ENCODE measurements at regions not wholly inside any gene's neighbourhood (a gene's known extent, or its start where the extent isn't known, plus 50 kb on each side); places are given as distances from the start of the nearest gene placed in this dataset.
"Not testable (repeated sequence)": the region's sequence is repeated elsewhere in the genome, so short reads cannot be mapped to it uniquely, and the experiment has no call there.

GRCh38 chr10:22467393-22467792 is 122.1 kb downstream of the SPAG6 start:
- not testable (repeated sequence) for H3K27ac Mint-ChIP-seq; H3K36me3 Mint-ChIP-seq (ENCODE audit: low read depth); H3K4me3 Mint-ChIP-seq; H3K9me3 Mint-ChIP-seq; DNase-seq (ENCODE audit: low spot score); H3K4me1 Mint-ChIP-seq (ENCODE audit: low read depth)
- peaks cover 24% of the 10 kb centered on the region for H3K27me3 Mint-ChIP-seq (ENCODE audit: low read depth)

- H3K4me3 Mint-ChIP-seq, result no peak overlapping the region
- H3K27me3 Mint-ChIP-seq (ENCODE audit: low read depth), result peaks cover 36% of the 10 kb centered on the region
Observed at GRCh38 chr10:22468570-22469320, 123.4 kb downstream of the SPAG6 start.

GRCh38 chr10:22473044-22473443 is 127.7 kb downstream of the SPAG6 start:
- Mint-ChIP-seq H3K36me3 (ENCODE audit: low read depth) (peaks cover 2% of the 10 kb centered on the region), H3K4me3 (no peak overlapping the region), H3K4me1 (ENCODE audit: low read depth) (peaks cover 6% of the 10 kb centered on the region), H3K9me3 (no peaks in the 10 kb centered on the region), H3K27ac (no peak overlapping the region), H3K27me3 (ENCODE audit: low read depth) (peaks cover 67% of the 10 kb centered on the region)
- no peak for DNase-seq (ENCODE audit: low spot score)

More at GRCh38 chr10:22468570-22469320, 123.4 kb downstream of the SPAG6 start:
- Mint-ChIP-seq H3K27ac (no peak overlapping the region), H3K4me1 (ENCODE audit: low read depth) (peaks cover 2% of the 10 kb centered on the region), H3K36me3 (ENCODE audit: low read depth) (no peaks in the 10 kb centered on the region), H3K9me3 (no peaks in the 10 kb centered on the region)
- DNase-seq (ENCODE audit: low spot score), result no peak

- H3K4me1 Mint-ChIP-seq (ENCODE audit: low read depth), result peaks cover 6% of the 10 kb centered on the region
- H3K27ac Mint-ChIP-seq, result no peak overlapping the region
- DNase-seq (ENCODE audit: low spot score), result no peak
- H3K4me3 Mint-ChIP-seq, result no peak overlapping the region
- H3K27me3 Mint-ChIP-seq (ENCODE audit: low read depth), result peaks cover 71% of the 10 kb centered on the region
- H3K36me3 Mint-ChIP-seq (ENCODE audit: low read depth), result peaks cover 2% of the 10 kb centered on the region
- no peaks in the 10 kb centered on the region for H3K9me3 Mint-ChIP-seq
Observed at GRCh38 chr10:22473459-22473858, 128.2 kb downstream of the SPAG6 start.

GRCh38 chr10:22475651-22476600 is 130.6 kb downstream of the SPAG6 start:
- no peaks in the 10 kb centered on the region for H3K9me3 Mint-ChIP-seq
- H3K27me3 Mint-ChIP-seq (ENCODE audit: low read depth), result peaks cover 63% of the 10 kb centered on the region
- H3K36me3 Mint-ChIP-seq (ENCODE audit: low read depth), result peaks cover 2% of the 10 kb centered on the region
- peaks cover 12% of the 10 kb centered on the region for H3K4me1 Mint-ChIP-seq (ENCODE audit: low read depth)
- peak; percentile 47 for DNase-seq (ENCODE audit: low spot score)
- peak overlapping the region; percentile 85 for H3K4me3 Mint-ChIP-seq
- peak overlapping the region; percentile 61 for H3K27ac Mint-ChIP-seq

GRCh38 chr10:22476601-22477321 is 131.5 kb downstream of the SPAG6 start:
- Mint-ChIP-seq H3K27me3 (ENCODE audit: low read depth) (peaks cover 62% of the 10 kb centered on the region), H3K9me3 (no peaks in the 10 kb centered on the region), H3K4me3 (peak overlapping the region; percentile 51), H3K27ac (no peak overlapping the region), H3K36me3 (ENCODE audit: low read depth) (peaks cover 2% of the 10 kb centered on the region), H3K4me1 (ENCODE audit: low read depth) (peaks cover 14% of the 10 kb centered on the region)
- DNase-seq (ENCODE audit: low spot score), result no peak

- DNase-seq (ENCODE audit: low spot score), result no peak
- H3K4me3 Mint-ChIP-seq, result no peak overlapping the region
- H3K27ac Mint-ChIP-seq, result no peak overlapping the region
- H3K9me3 Mint-ChIP-seq, result no peaks in the 10 kb centered on the region
- peaks cover 19% of the 10 kb centered on the region for H3K4me1 Mint-ChIP-seq (ENCODE audit: low read depth)
- peaks cover 54% of the 10 kb centered on the region for H3K27me3 Mint-ChIP-seq (ENCODE audit: low read depth)
- H3K36me3 Mint-ChIP-seq (ENCODE audit: low read depth), result peaks cover 2% of the 10 kb centered on the region
Observed at GRCh38 chr10:22477334-22478287, 132.3 kb downstream of the SPAG6 start.

- DNase-seq (ENCODE audit: low spot score), result no peak
- no peaks in the 10 kb centered on the region for H3K9me3 Mint-ChIP-seq
- no peak overlapping the region for H3K27ac Mint-ChIP-seq
- no peak overlapping the region for H3K4me3 Mint-ChIP-seq
- peaks cover 44% of the 10 kb centered on the region for H3K27me3 Mint-ChIP-seq (ENCODE audit: low read depth)
- peaks cover 23% of the 10 kb centered on the region for H3K4me1 Mint-ChIP-seq (ENCODE audit: low read depth)
- peaks cover 2% of the 10 kb centered on the region for H3K36me3 Mint-ChIP-seq (ENCODE audit: low read depth)
Observed at GRCh38 chr10:22478555-22479334, 133.4 kb downstream of the SPAG6 start.

- Mint-ChIP-seq H3K4me3 (no peak overlapping the region), H3K27me3 (ENCODE audit: low read depth) (peaks cover 38% of the 10 kb centered on the region)
- no peak for DNase-seq (ENCODE audit: low spot score)
Observed at GRCh38 chr10:22479419-22479818, 134.1 kb downstream of the SPAG6 start.

GRCh38 chr10:22481106-22481505 is 135.8 kb downstream of the SPAG6 start:
- H3K27me3 Mint-ChIP-seq (ENCODE audit: low read depth), result peaks cover 23% of the 10 kb centered on the region
- no peak overlapping the region for H3K27ac Mint-ChIP-seq
- H3K36me3 Mint-ChIP-seq (ENCODE audit: low read depth), result no peaks in the 10 kb centered on the region
- no peaks in the 10 kb centered on the region for H3K9me3 Mint-ChIP-seq
- H3K4me3 Mint-ChIP-seq, result no peak overlapping the region
- H3K4me1 Mint-ChIP-seq (ENCODE audit: low read depth), result peaks cover 17% of the 10 kb centered on the region
- DNase-seq (ENCODE audit: low spot score), result no peak

More at GRCh38 chr10:22479419-22479818, 134.1 kb downstream of the SPAG6 start:
- Mint-ChIP-seq H3K9me3 (no peaks in the 10 kb centered on the region), H3K27ac (no peak overlapping the region), H3K36me3 (ENCODE audit: low read depth) (peaks cover 2% of the 10 kb centered on the region), H3K4me1 (ENCODE audit: low read depth) (peaks cover 23% of the 10 kb centered on the region)

- H3K27me3 Mint-ChIP-seq (ENCODE audit: low read depth), result peaks cover 17% of the 10 kb centered on the region
- H3K36me3 Mint-ChIP-seq (ENCODE audit: low read depth), result no peaks in the 10 kb centered on the region
- H3K27ac Mint-ChIP-seq, result no peak overlapping the region
- no peaks in the 10 kb centered on the region for H3K9me3 Mint-ChIP-seq
- no peak overlapping the region for H3K4me3 Mint-ChIP-seq
- peaks cover 17% of the 10 kb centered on the region for H3K4me1 Mint-ChIP-seq (ENCODE audit: low read depth)
- no peak for DNase-seq (ENCODE audit: low spot score)
Observed at GRCh38 chr10:22481687-22482539, 136.6 kb downstream of the SPAG6 start.

GRCh38 chr10:22483132-22483531 is 137.8 kb downstream of the SPAG6 start:
- peaks cover 12% of the 10 kb centered on the region for H3K27me3 Mint-ChIP-seq (ENCODE audit: low read depth)
- no peaks in the 10 kb centered on the region for H3K9me3 Mint-ChIP-seq
- DNase-seq (ENCODE audit: low spot score), result no peak
- peak overlapping the region; percentile 39 for H3K4me3 Mint-ChIP-seq
- no peak overlapping the region for H3K27ac Mint-ChIP-seq
- peaks cover 17% of the 10 kb centered on the region for H3K4me1 Mint-ChIP-seq (ENCODE audit: low read depth)
- no peaks in the 10 kb centered on the region for H3K36me3 Mint-ChIP-seq (ENCODE audit: low read depth)

All from T-helper 2 cell treated with Interferon-gamma antibody and Interleukin-4, amounts not matched to agents 5 μg/mL and 100 μg/mL, for 36 hours (primary cell).